Karpas-422 (cell line): ENCODE measurements at regions not wholly inside any gene's neighbourhood (a gene's known extent, or its start where the extent isn't known, plus 50 kb on each side); places are given as distances from the start of the nearest gene placed in this dataset.

Experiments
- DNase-seq: peaks from one replicate; pipeline ENCODE4 v3.0.0-alpha.2; 2015
- H2AFZ ChIP-seq: fragments of 200-600 bp; sonication (generic); 2 replicates; pipeline ENCODE4 v1.6.1; 2014; ENCODE audit warnings: antibody characterized with exemption, low read length, mixed read lengths
- H3K27ac ChIP-seq: fragments of 200-600 bp; sonication (generic); 2 replicates; pipeline ENCODE4 v1.5.1; 2014; ENCODE audit warnings: mild to moderate bottlenecking, low read length, moderate library complexity
- H3K27me3 ChIP-seq: fragments of 200-600 bp; sonication (generic); 2 replicates; pipeline ENCODE4 v1.6.1; 2014; ENCODE audit warnings: low read length, mixed read lengths
- H3K36me3 ChIP-seq: fragments of 200-600 bp; sonication (generic); 2 replicates; pipeline ENCODE4 v1.6.1; 2014; ENCODE audit warnings: low read length, mixed read lengths; ENCODE audit not compliant: insufficient read depth
- H3K4me1 ChIP-seq: fragments of 200-600 bp; sonication (generic); 2 replicates; pipeline ENCODE4 v1.6.1; 2014; ENCODE audit warnings: mild to moderate bottlenecking, low read length, mixed read lengths
- H3K4me2 ChIP-seq: fragments of 200-600 bp; sonication (generic); 2 replicates; pipeline ENCODE4 v1.6.1; 2014; ENCODE audit warnings: low read length, low read depth, mild to moderate bottlenecking; ENCODE audit not compliant: poor library complexity, severe bottlenecking
- H3K4me3 ChIP-seq: fragments of 200-600 bp; sonication (generic); 2 replicates; pipeline ENCODE4 v1.5.1; 2014; ENCODE audit warnings: mild to moderate bottlenecking, antibody characterized with exemption, low read length, mixed read lengths
- H3K79me2 ChIP-seq: fragments of 200-600 bp; sonication (generic); 2 replicates; pipeline ENCODE4 v1.6.1; 2014; ENCODE audit warnings: mild to moderate bottlenecking, low read length, mixed read lengths
- H3K9ac ChIP-seq: fragments of 200-600 bp; sonication (generic); 2 replicates; pipeline ENCODE4 v1.6.0; 2014; ENCODE audit warnings: low read length
- H3K9me2 ChIP-seq: fragments of 200-600 bp; sonication (generic), shearing (Covaris generic); replicated peaks from 2 replicates; pipeline ENCODE4 v1.6.0; 2014; ENCODE audit warnings: mild to moderate bottlenecking, low read length, moderate library complexity; ENCODE audit not compliant: insufficient read depth
- H3K9me3 ChIP-seq: fragments of 300-700, 200-600 bp; sonication (generic); 2 replicates; pipeline ENCODE4 v1.6.1; 2014; ENCODE audit warnings: low read length, mixed read lengths
- H4K20me1 ChIP-seq: fragments of 200-600 bp; sonication (generic); 2 replicates; pipeline ENCODE4 v1.6.1; 2014; ENCODE audit warnings: mild to moderate bottlenecking, antibody characterized with exemption, low read length, low read depth; ENCODE audit not compliant: insufficient read depth

DNA sequence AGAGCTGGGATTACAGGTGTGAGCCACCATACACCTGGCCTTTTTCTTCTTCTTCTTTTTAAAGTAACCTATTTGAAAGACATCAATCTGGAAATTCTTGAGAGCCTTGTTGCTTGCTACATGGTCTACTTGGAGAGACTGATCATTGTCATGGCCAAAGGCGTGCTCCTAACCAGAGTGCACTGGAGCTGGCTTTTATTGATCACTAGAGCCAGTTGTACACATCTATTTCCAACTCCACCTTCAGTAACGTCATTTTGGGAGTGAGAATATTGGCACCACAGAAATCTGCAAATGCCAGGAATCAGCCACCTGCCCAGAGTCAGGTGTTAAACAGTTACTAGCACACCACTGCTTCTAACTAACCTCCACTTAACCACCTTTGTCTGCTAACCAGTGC, 735.1 kb downstream of the TYW1 start:
- no peaks in the 10 kb centered on the region for H3K9me3 ChIP-seq

DNA sequence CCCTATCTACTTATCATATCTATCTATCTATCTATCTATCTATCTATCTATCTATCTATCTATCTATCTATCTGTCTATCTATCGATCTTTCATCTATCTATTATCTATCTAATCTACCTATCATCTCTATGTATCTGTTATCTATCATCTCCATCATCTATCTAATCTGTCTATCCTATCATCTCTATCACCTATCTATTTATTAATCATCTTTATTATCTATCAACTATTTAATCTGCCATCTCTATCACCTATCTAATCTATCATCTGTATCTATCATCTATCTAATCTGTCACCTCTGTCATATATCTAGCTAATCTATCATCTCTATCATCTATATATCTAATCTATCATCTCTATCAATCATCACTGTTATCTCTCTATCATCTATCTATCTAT, 736.3 kb downstream of the TYW1 start:
- no peak overlapping the region for H2AFZ ChIP-seq
- H3K27me3 ChIP-seq = no peaks in the 10 kb centered on the region
- no peaks in the 10 kb centered on the region for H3K4me1 ChIP-seq
- H3K4me2 ChIP-seq = no peak overlapping the region
- no peaks in the 10 kb centered on the region for H3K9me3 ChIP-seq
- H3K27ac ChIP-seq = no peak overlapping the region
- DNase-seq = no peak
- no peaks in the 10 kb centered on the region for H3K9me2 ChIP-seq
- no peak overlapping the region for H3K4me3 ChIP-seq
- H4K20me1 ChIP-seq = no peaks in the 10 kb centered on the region
- H3K9ac ChIP-seq = no peak overlapping the region
- no peaks in the 10 kb centered on the region for H3K36me3 ChIP-seq
- H3K79me2 ChIP-seq = no peaks in the 10 kb centered on the region

More for the DNA sequence above, 735.1 kb downstream of the TYW1 start:
- DNase-seq = no peak
- no peaks in the 10 kb centered on the region for H3K27me3 ChIP-seq
- no peaks in the 10 kb centered on the region for H3K79me2 ChIP-seq
- H3K9ac ChIP-seq = no peak overlapping the region
- no peak overlapping the region for H3K4me2 ChIP-seq
- no peaks in the 10 kb centered on the region for H3K9me2 ChIP-seq
- H3K4me3 ChIP-seq = no peak overlapping the region
- H4K20me1 ChIP-seq = no peaks in the 10 kb centered on the region
- no peak overlapping the region for H3K27ac ChIP-seq
- H3K36me3 ChIP-seq = no peaks in the 10 kb centered on the region
- H2AFZ ChIP-seq = no peak overlapping the region
- no peaks in the 10 kb centered on the region for H3K4me1 ChIP-seq

DNA sequence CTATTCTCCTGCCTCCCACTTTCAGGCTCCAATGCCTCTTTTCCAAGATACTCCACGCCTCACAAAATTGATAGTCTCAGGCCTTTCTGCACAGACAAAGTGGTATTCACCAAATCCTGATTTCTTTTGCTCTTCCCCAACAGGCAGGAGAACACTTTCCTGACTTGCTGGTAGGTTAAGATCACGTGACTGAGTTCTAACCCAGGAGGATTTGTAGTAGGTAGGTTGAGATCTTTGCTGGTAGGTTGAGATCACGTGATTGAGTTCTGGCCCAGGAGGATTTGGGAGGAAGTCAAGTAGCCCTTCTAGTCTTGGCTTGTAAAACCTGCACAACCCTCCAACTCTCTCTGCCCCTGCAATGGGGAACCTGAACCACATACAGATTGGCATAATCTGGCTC, 741.5 kb downstream of the TYW1 start:
- Histone ChIP-seq H3K4me2 (no peak overlapping the region), H3K9me3 (no peaks in the 10 kb centered on the region), H3K27ac (no peak overlapping the region), H3K27me3 (no peaks in the 10 kb centered on the region), H3K4me1 (no peaks in the 10 kb centered on the region), H4K20me1 (no peaks in the 10 kb centered on the region), H3K36me3 (no peaks in the 10 kb centered on the region), H3K9ac (no peak overlapping the region), H2AFZ (no peak overlapping the region), H3K4me3 (no peak overlapping the region), H3K9me2 (no peaks in the 10 kb centered on the region), H3K79me2 (no peaks in the 10 kb centered on the region)
- no peak for DNase-seq

DNA sequence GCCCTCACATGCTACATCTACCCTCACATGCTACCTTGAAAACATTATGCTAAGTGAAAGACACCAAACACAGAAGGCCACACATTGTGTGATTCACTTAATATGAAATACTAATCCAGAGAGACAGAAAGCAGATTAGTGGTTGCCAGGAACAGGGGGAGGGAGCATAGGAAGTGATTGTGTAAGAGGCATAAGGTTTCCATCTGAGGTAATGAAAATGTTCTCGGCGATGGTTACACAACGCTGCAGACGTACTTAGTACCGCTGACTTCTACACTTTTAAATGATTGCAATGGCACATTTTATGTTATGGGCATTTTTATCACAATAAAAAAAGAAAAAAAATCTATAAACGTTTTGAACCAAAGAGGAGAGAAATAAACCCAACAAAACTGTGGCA, 742.3 kb downstream of the TYW1 start:
- Histone ChIP-seq H3K36me3 (no peaks in the 10 kb centered on the region), H3K9ac (no peak overlapping the region), H2AFZ (no peak overlapping the region), H3K27ac (no peak overlapping the region), H3K27me3 (no peaks in the 10 kb centered on the region), H3K79me2 (no peaks in the 10 kb centered on the region), H3K9me3 (no peaks in the 10 kb centered on the region), H3K4me3 (no peak overlapping the region), H3K4me2 (no peak overlapping the region), H3K9me2 (no peaks in the 10 kb centered on the region), H4K20me1 (no peaks in the 10 kb centered on the region), H3K4me1 (no peaks in the 10 kb centered on the region)
- DNase-seq = no peak

DNA sequence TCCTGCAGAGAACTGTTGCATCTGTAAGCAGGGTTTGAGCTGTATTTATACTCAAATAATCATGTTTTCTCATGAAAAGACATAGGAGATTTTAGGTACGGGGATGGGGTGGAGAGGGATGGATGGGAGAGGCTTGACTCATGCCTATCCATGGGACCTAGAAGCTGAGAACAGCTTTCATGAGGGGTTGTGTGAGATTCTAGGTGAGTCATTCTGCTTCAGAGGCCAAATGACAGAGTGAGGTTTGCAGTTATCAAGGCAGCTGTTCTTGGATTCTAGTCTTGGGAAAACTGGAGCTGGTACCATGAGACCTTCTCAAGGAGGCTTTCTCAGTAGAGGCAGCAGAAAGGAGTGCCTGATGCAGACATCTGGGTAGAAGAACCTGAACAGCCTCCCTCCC, 746.9 kb downstream of the TYW1 start:
- no peaks in the 10 kb centered on the region for H3K36me3 ChIP-seq
- no peak overlapping the region for H3K9ac ChIP-seq
- no peaks in the 10 kb centered on the region for H3K79me2 ChIP-seq
- H3K9me2 ChIP-seq = no peaks in the 10 kb centered on the region
- H2AFZ ChIP-seq = no peak overlapping the region
- H3K27ac ChIP-seq = no peak overlapping the region
- H3K4me2 ChIP-seq = no peak overlapping the region
- no peaks in the 10 kb centered on the region for H3K9me3 ChIP-seq
- DNase-seq = no peak
- H3K27me3 ChIP-seq = no peaks in the 10 kb centered on the region
- no peaks in the 10 kb centered on the region for H3K4me1 ChIP-seq
- no peak overlapping the region for H3K4me3 ChIP-seq
- no peaks in the 10 kb centered on the region for H4K20me1 ChIP-seq

DNA sequence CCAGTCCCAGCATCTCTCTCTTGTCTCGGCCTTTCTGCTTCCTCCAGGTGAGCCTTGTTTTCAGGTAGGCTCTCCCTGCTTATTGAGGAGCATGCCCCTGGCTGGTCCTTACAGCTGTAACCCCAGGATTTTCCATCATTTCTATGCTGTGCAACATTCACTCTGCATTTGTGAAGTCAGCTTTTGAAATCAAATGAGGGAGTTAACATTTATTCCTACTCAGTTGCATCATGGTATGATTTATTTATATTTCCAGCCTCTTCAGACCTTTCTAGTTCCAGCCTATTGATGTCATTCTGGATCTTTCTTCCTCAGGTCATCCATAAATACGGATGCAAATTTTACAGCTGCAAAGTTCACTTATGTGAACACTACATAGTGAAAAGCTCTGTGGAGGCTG, 755.6 kb downstream of the TYW1 start:
- Histone ChIP-seq H3K27me3 (no peaks in the 10 kb centered on the region), H3K9me3 (no peaks in the 10 kb centered on the region; the same call in 1 of the 2 replicates), H3K4me3 (no peak overlapping the region), H2AFZ (no peak overlapping the region), H3K4me1 (no peaks in the 10 kb centered on the region), H4K20me1 (no peaks in the 10 kb centered on the region), H3K9ac (no peak overlapping the region), H3K79me2 (no peaks in the 10 kb centered on the region), H3K9me2 (no peaks in the 10 kb centered on the region), H3K27ac (no peak overlapping the region), H3K36me3 (no peaks in the 10 kb centered on the region), H3K4me2 (no peak overlapping the region)
- no peak for DNase-seq

DNA sequence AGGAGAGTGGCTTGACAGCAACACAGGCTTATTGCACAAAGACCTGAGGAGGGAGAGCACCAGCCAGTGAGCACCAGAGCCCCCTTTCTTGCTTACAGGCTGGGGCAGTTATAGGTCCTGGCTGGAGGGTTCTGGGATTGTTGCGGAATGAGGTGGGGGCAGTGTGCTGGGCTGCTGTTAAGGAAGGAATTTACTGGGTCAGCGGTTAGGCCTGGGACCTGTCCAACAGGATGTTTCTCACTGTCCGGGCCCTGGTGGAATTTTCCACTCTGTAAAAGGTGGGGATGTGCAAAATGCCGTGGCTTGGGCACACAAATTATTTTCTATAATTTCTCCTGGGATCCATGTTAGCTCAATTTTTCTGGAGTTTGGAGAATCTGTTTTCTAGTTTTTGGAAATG, 757.3 kb downstream of the TYW1 start:
- no peak overlapping the region for H2AFZ ChIP-seq
- no peak overlapping the region for H3K9ac ChIP-seq
- no peak overlapping the region for H3K4me2 ChIP-seq

DNA sequence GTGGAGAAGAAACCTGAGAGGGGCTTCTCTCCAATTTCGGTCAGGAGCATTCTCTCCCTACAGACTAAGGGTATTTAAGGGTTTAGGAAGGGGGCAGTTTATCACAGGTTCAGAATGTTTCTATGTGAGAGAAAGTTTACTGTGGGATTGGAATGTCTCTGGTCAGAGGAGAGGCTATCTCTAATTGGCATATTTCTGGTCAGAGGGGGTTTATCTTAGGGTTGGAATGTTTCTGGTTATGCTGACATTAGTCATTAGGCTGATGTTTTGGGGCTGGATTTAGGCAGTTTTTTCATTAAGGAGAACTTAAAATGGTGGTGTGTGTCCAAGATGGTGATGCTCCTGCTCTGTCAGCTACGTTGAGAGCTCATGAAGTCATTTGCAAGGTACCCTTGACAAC, 758.0 kb downstream of the TYW1 start:
- no peak for DNase-seq
- no peak overlapping the region for H3K9ac ChIP-seq
- H3K79me2 ChIP-seq = no peaks in the 10 kb centered on the region
- H3K36me3 ChIP-seq = no peaks in the 10 kb centered on the region
- H3K9me3 ChIP-seq = no peaks in the 10 kb centered on the region; the same call in 1 of the 2 replicates
- H3K4me2 ChIP-seq = no peak overlapping the region
- H3K27ac ChIP-seq = no peak overlapping the region
- H3K4me1 ChIP-seq = no peaks in the 10 kb centered on the region
- no peak overlapping the region for H3K4me3 ChIP-seq
- no peaks in the 10 kb centered on the region for H3K9me2 ChIP-seq
- H3K27me3 ChIP-seq = no peaks in the 10 kb centered on the region
- no peaks in the 10 kb centered on the region for H4K20me1 ChIP-seq
- H2AFZ ChIP-seq = no peak overlapping the region

More for the DNA sequence above, 757.3 kb downstream of the TYW1 start:
- H3K27me3 ChIP-seq = no peaks in the 10 kb centered on the region
- H3K9me2 ChIP-seq = no peaks in the 10 kb centered on the region
- H3K4me1 ChIP-seq = no peaks in the 10 kb centered on the region
- no peak for DNase-seq
- no peaks in the 10 kb centered on the region for H3K79me2 ChIP-seq
- no peak overlapping the region for H3K27ac ChIP-seq
- no peaks in the 10 kb centered on the region for H4K20me1 ChIP-seq
- H3K36me3 ChIP-seq = no peaks in the 10 kb centered on the region
- no peak overlapping the region for H3K4me3 ChIP-seq
- H3K9me3 ChIP-seq = no peaks in the 10 kb centered on the region; the same call in 1 of the 2 replicates

DNA sequence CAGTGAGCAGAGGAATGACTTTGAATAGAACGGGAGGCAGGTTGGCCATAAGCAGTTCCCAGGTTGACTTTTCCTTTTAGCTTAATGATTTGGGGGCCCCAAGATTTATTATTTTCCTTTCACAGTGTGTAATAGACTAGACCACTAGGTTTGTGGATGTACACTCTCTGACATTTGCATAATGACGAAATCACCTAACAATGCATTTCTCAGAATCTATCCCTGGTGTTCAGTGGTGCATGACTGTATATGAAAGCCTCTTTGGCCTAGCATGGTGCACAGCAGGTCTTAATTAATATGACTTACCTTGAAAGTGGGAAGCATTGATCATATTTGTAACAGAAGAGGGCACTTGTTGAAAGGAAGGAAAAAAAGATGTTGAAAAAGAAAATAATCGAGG, 761.9 kb downstream of the TYW1 start:
- Histone ChIP-seq H2AFZ (no peak overlapping the region), H3K36me3 (no peaks in the 10 kb centered on the region), H4K20me1 (no peaks in the 10 kb centered on the region), H3K4me2 (no peak overlapping the region), H3K4me1 (no peaks in the 10 kb centered on the region), H3K4me3 (no peak overlapping the region), H3K9me2 (no peaks in the 10 kb centered on the region), H3K9ac (no peak overlapping the region), H3K79me2 (no peaks in the 10 kb centered on the region), H3K9me3 (no peaks in the 10 kb centered on the region), H3K27me3 (no peaks in the 10 kb centered on the region), H3K27ac (no peak overlapping the region)
- DNase-seq = no peak
